ENCODE measurements at regions not wholly inside any gene's neighbourhood (a gene's known extent, or its start where the extent isn't known, plus 50 kb on each side); places are given as distances from the start of the nearest gene placed in this dataset.

DNA sequence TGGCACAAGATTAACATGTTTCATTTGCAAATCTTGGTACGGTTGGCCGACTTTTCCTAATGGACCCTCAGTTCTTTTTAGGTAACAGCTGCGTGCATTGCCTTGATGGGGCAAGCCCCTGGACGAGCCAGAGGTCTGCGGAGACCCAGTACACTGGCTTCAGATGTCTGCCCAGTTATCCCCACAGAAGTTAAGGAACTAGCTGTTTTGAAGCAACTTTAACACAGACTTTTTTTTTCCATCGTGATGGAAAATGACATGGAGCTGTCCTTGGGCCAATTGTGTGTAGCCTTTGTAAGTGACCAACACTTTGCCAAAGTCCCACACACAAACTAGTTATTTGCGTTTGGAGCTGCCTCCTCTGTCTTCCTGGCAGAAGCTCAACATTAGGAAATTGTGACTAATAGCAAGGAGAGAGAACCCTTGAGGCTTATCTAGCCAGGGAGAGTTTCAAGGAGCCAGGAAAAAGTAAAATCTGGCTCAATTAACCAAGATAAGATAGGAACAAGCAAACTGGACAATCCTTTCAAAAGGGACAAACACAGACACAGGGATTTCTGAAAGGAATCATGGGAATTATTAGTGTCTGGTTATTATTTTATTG is 99.6 kb upstream of the BMPER start:
- TF ChIP-seq CTCF (IDR thresholded peaks at IDR 0.05): no peak
- TF ChIP-seq POLR2A (IDR thresholded peaks at IDR 0.05): no peak

Measured in esophagus squamous epithelium (tissue), 4 donors.